ENCODE measurements at regions not wholly inside any gene's neighbourhood (a gene's known extent, or its start where the extent isn't known, plus 50 kb on each side); places are given as distances from the start of the nearest gene placed in this dataset.

DNA sequence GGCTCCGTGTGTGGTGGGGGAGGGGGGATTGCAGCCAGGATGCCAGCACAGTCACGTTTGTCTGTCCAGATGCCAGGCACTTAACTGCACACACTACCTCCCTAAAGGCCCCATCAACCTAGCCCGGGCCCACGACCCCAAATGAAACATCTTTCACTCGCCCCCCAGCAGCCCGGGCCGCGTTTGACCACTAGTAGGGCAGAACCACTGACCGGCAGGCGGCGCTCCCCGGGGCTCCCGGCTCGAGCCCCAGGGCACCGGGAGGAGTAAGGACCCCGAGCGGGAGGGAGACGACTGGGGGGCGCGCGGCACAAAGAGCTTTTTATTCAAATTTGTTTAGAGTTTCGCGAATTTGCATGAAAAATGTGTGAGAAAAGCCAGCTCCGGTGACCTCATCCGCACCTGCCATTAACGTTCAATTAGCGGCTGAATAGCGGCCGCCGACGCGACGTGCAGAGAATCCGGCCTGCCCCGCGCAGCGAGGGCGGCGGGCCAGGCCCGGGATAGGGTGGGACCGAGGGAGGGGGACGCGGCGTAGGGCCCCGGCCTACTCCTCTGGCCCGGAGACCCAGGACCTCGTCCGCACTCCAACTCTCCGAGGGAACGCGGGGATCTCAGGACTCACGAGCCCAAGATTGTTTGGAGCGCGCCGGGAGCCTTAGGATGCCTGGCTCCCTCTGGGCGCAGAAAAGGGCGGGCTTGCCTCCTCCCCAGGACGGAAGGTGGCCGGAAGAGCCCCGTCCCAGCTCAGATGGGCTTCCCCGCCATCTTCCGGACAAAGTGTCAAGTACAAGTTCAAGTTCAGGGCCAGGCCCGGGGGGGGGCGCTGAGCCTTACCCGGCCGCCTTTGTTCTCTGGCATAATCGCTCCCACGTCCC, 64.9 kb upstream of the POLG start:
- TF ChIP-seq, protein P1, sequence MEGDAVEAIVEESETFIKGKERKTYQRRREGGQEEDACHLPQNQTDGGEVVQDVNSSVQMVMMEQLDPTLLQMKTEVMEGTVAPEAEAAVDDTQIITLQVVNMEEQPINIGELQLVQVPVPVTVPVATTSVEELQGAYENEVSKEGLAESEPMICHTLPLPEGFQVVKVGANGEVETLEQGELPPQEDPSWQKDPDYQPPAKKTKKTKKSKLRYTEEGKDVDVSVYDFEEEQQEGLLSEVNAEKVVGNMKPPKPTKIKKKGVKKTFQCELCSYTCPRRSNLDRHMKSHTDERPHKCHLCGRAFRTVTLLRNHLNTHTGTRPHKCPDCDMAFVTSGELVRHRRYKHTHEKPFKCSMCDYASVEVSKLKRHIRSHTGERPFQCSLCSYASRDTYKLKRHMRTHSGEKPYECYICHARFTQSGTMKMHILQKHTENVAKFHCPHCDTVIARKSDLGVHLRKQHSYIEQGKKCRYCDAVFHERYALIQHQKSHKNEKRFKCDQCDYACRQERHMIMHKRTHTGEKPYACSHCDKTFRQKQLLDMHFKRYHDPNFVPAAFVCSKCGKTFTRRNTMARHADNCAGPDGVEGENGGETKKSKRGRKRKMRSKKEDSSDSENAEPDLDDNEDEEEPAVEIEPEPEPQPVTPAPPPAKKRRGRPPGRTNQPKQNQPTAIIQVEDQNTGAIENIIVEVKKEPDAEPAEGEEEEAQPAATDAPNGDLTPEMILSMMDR (IDR thresholded peaks at IDR 0.05) = no peak
- no peak for TF ChIP-seq POLR2A (IDR thresholded peaks at IDR 0.05)
